HG02938 (cell line): ENCODE measurements at regions not wholly inside any gene's neighbourhood (a gene's known extent, or its start where the extent isn't known, plus 50 kb on each side); places are given as distances from the start of the nearest gene placed in this dataset.
A peak's percentile ranks its signal among the peaks of the same experiment; 100 is the strongest.

ENCODE experiments used
- ATAC-seq: cut with Tn5 transposase; IDR thresholded peaks from one replicate; pipeline ENCODE4 v1.9.1; 2021; ENCODE audit warnings: mild to moderate bottlenecking, moderate library complexity; ENCODE audit not compliant: unreplicated experiment

GRCh38 chr3:104578558-104578957 is 788.2 kb upstream of the ALCAM start:
- no peak for ATAC-seq

GRCh38 chr3:104582092-104582491 is 784.6 kb upstream of the ALCAM start:
- ATAC-seq: no peak

- ATAC-seq: no peak
Observed at GRCh38 chr3:104584682-104585081, 782.0 kb upstream of the ALCAM start.

- no peak for ATAC-seq
Observed at GRCh38 chr3:104586344-104586743, 780.4 kb upstream of the ALCAM start.

- no peak for ATAC-seq
Observed at GRCh38 chr3:104588442-104588841, 778.3 kb upstream of the ALCAM start.

GRCh38 chr3:104591776-104592175 is 774.9 kb upstream of the ALCAM start:
- no peak for ATAC-seq

- ATAC-seq: no peak
Observed at GRCh38 chr3:104594491-104594890, 772.2 kb upstream of the ALCAM start.

GRCh38 chr3:104596054-104596453 is 770.7 kb upstream of the ALCAM start:
- ATAC-seq: no peak

GRCh38 chr3:104596551-104596950 is 770.2 kb upstream of the ALCAM start:
- peak; percentile 86 for ATAC-seq

- ATAC-seq: no peak
Observed at GRCh38 chr3:104598848-104599511, 767.7 kb upstream of the ALCAM start.

- no peak for ATAC-seq
Observed at GRCh38 chr3:104604326-104605010, 762.2 kb upstream of the ALCAM start.

- ATAC-seq: no peak
Observed at GRCh38 chr3:104606812-104607211, 759.9 kb upstream of the ALCAM start.

GRCh38 chr3:104610730-104611652 is 755.7 kb upstream of the ALCAM start:
- no peak for ATAC-seq

- no peak for ATAC-seq
Observed at GRCh38 chr3:104612218-104612617, 754.5 kb upstream of the ALCAM start.

GRCh38 chr3:104614564-104614963 is 752.1 kb upstream of the ALCAM start:
- no peak for ATAC-seq

GRCh38 chr3:104628185-104628789 is 738.4 kb upstream of the ALCAM start:
- ATAC-seq: peak; percentile 63

GRCh38 chr3:104629038-104629437 is 737.7 kb upstream of the ALCAM start:
- ATAC-seq: no peak

- ATAC-seq: no peak
Observed at GRCh38 chr3:104631254-104631653, 735.5 kb upstream of the ALCAM start.

- ATAC-seq: no peak
Observed at GRCh38 chr3:104632521-104632920, 734.2 kb upstream of the ALCAM start.

GRCh38 chr3:104632947-104633346 is 733.8 kb upstream of the ALCAM start:
- ATAC-seq: no peak
